Neural cell (in vitro differentiated cells): ENCODE measurements at regions not wholly inside any gene's neighbourhood (a gene's known extent, or its start where the extent isn't known, plus 50 kb on each side); places are given as distances from the start of the nearest gene placed in this dataset.

Experiments
- H2AFZ ChIP-seq: fragments of 200-600, 300-800 bp; sonication (generic), shearing (Covaris generic); 2 replicates; pipeline ENCODE4 v1.6.0; 2014; ENCODE audit warnings: low read depth, mild to moderate bottlenecking, antibody characterized with exemption, low read length, moderate library complexity
- H3F3A ChIP-seq: fragments of 200-600 bp; shearing (Covaris generic); 2 replicates; pipeline ENCODE4 v1.6.1; 2016; ENCODE audit warnings: mild to moderate bottlenecking, moderate library complexity, mixed read lengths, antibody characterized with exemption, low read length; ENCODE audit not compliant: insufficient read depth, poor library complexity, severe bottlenecking
- H3K27ac ChIP-seq: fragments of 200-600, 300-800 bp; sonication (generic), shearing (Covaris generic); 2 replicates; pipeline ENCODE4 v1.5.1; 2014; ENCODE audit warnings: mild to moderate bottlenecking, low read length, moderate library complexity
- H3K27me3 ChIP-seq: fragments of 300-800, 200-600 bp; sonication (generic), shearing (Covaris generic); 2 replicates; pipeline ENCODE4 v1.6.0; 2014; ENCODE audit warnings: mild to moderate bottlenecking, low read depth, low read length, moderate library complexity; ENCODE audit not compliant: insufficient read depth
- H3K36me3 ChIP-seq: fragments of 300-800, 200-600 bp; sonication (generic), shearing (Covaris generic); 2 replicates; pipeline ENCODE4 v1.5.1; 2014; ENCODE audit warnings: mild to moderate bottlenecking, antibody characterized with exemption, low read length, moderate library complexity; ENCODE audit not compliant: insufficient read depth
- H3K4me2 ChIP-seq: fragments of 300-800, 200-600 bp; sonication (generic), shearing (Covaris generic); 2 replicates; pipeline ENCODE4 v1.6.0; 2014; ENCODE audit warnings: mild to moderate bottlenecking, low read length
- H3K4me3 ChIP-seq: fragments of 300-800, 200-600 bp; sonication (generic), shearing (Covaris generic); 2 replicates; pipeline ENCODE4 v1.5.1; 2014; ENCODE audit warnings: mild to moderate bottlenecking, low read length, moderate library complexity
- H3K79me2 ChIP-seq: fragments of 200-600 bp; shearing (Covaris generic); replicated peaks from 2 replicates; pipeline ENCODE4 v1.6.0; 2014; ENCODE audit warnings: mild to moderate bottlenecking, low read length, moderate library complexity; ENCODE audit not compliant: insufficient read depth
- H3K9ac ChIP-seq: fragments of 300-800, 200-600 bp; sonication (generic), shearing (Covaris generic); 2 replicates; pipeline ENCODE4 v1.6.1; 2016; ENCODE audit warnings: mild to moderate bottlenecking, low read length, mixed read lengths
- H3K9me2 ChIP-seq: fragments of 200-600 bp; shearing (Covaris generic); 2 replicates; pipeline ENCODE4 v1.6.1; 2016; ENCODE audit warnings: mild to moderate bottlenecking, low read length, mixed read lengths; ENCODE audit not compliant: insufficient read depth
- H3K9me3 ChIP-seq: fragments of 200-600, 300-800 bp; sonication (generic), shearing (Covaris generic); 2 replicates; pipeline ENCODE4 v1.6.1; 2016; ENCODE audit warnings: mild to moderate bottlenecking, mixed run types, low read length, moderate library complexity, mixed read lengths
- H4K20me1 ChIP-seq: fragments of 200-600 bp; shearing (Covaris generic); 2 replicates; pipeline ENCODE4 v1.6.1; 2016; ENCODE audit warnings: mild to moderate bottlenecking, mixed run types; ENCODE audit not compliant: insufficient read depth
- EP300 ChIP-seq: fragments of 450-650 bp; conservative IDR thresholded peaks from 2 replicates; pipeline ENCODE4 v1.6.1; 2014; ENCODE audit warnings: antibody characterized with exemption, mild to moderate bottlenecking, moderate library complexity; ENCODE audit not compliant: poor library complexity, severe bottlenecking
- EZH2 ChIP-seq: fragments of 200-600, 300-800 bp; shearing (Covaris generic), sonication (generic); IDR thresholded peaks from 2 replicates; pipeline ENCODE4 v1.6.1; 2014; ENCODE audit warnings: antibody characterized with exemption, low read length, borderline replicate concordance, mild to moderate bottlenecking; ENCODE audit not compliant: insufficient read depth, poor library complexity, severe bottlenecking
- MXI1 ChIP-seq: fragments of 450-650 bp; conservative IDR thresholded peaks from 2 replicates; pipeline ENCODE4 v1.6.1; 2014; ENCODE audit warnings: antibody characterized with exemption, mild to moderate bottlenecking; ENCODE audit not compliant: poor library complexity, severe bottlenecking
- POLR2AphosphoS5 ChIP-seq: IDR thresholded peaks from 2 replicates; pipeline ENCODE4 v1.6.1; 2012
- RAD21 ChIP-seq: fragments of 450-650 bp; conservative IDR thresholded peaks from 2 replicates; pipeline ENCODE4 v1.6.1; 2014; ENCODE audit warnings: antibody characterized with exemption, mild to moderate bottlenecking, moderate library complexity
- SMC3 ChIP-seq: fragments of 450-650 bp; conservative IDR thresholded peaks from 2 replicates; pipeline ENCODE4 v1.6.1; 2014; ENCODE audit warnings: antibody characterized with exemption, mild to moderate bottlenecking, moderate library complexity; ENCODE audit not compliant: poor library complexity
- TAF1 ChIP-seq: IDR thresholded peaks from 2 replicates; pipeline ENCODE4 v1.6.1; 2012; ENCODE audit warnings: low read depth
- TF ChIP-seq, protein P1 (sequence below): IDR thresholded peaks from 2 replicates; pipeline ENCODE4 v1.6.1; 2012; ENCODE audit warnings: borderline replicate concordance
- TF ChIP-seq, protein P2 (sequence below): fragments of 450-650 bp; IDR thresholded peaks from 2 replicates; pipeline ENCODE4 v1.5.1; 2014; ENCODE audit warnings: antibody characterized with exemption, mild to moderate bottlenecking, moderate library complexity; ENCODE audit not compliant: poor library complexity, severe bottlenecking

DNA sequence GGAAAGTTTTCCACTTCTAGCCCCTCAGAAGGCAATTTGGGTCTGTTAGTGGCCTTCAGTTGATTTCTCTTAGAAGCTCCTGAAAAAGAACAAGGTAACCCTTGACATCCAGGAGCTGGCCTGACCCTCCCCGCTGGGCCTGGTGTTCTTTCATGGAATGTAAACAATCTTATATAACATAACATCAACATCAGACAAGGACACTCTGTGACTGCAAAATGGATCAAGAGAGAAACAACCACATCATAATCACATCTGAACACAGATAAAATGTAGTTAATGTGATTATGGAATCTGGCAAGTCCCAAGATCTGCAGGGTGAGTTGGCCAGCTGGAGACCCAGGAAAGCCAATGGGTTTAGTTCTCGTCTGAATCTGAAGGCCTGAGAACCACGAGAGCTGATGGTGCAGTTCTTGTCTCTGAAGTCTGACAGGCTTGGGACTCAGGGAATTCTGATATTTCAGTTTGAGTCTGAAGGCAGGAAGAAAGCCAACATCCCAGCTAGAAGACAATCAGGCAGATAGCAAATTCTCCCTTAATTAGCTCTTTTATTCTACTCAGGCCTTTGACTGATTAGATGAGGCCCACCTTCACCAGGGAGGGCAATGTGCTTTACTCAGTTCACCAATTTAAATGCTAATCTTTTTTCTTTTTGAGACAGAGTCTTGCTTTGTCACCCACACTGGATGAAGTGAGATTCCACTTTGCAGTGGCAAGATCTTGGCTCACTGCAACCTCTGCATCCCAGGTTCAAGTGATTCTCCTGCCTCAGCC is 91.4 kb upstream of the NAMPT start:
- H3K79me2 ChIP-seq = no peaks in the 10 kb centered on the region
- H3F3A ChIP-seq = no peaks in the 10 kb centered on the region
- no peaks in the 10 kb centered on the region for H4K20me1 ChIP-seq
- no peaks in the 10 kb centered on the region for H3K9me2 ChIP-seq
- TF ChIP-seq POLR2AphosphoS5 = no peak
- H3K9ac ChIP-seq = no peak overlapping the region
- H3K4me2 ChIP-seq = no peak overlapping the region
- no peak overlapping the region for H2AFZ ChIP-seq
- H3K36me3 ChIP-seq = no peaks in the 10 kb centered on the region
- H3K9me3 ChIP-seq = no peaks in the 10 kb centered on the region
- H3K27me3 ChIP-seq = no peaks in the 10 kb centered on the region
- H3K4me3 ChIP-seq = no peak overlapping the region
- H3K27ac ChIP-seq = no peak overlapping the region

DNA sequence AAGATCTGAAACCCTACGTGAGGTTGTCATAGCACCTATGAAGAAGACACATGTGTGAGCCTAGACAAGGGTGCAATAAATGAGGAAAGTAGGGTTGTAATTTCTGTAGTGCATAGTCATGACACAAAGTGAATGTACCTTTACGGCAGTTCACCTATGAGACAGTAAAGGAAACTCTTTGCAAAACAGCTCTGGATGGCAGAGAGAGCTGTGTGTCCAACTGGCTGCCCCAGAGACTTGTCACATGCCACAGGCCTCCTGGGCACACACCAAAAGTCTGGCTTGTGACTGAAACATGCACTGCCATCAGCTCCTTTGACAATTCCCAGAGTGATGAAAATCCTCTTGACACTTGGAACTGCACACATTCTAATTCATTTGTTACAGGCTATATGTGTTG is 90.7 kb upstream of the NAMPT start:
- Histone ChIP-seq H3K36me3 (no peaks in the 10 kb centered on the region), H3F3A (no peaks in the 10 kb centered on the region), H3K79me2 (no peaks in the 10 kb centered on the region), H3K9me3 (no peaks in the 10 kb centered on the region), H3K27me3 (no peaks in the 10 kb centered on the region), H4K20me1 (no peaks in the 10 kb centered on the region), H3K9ac (no peak overlapping the region), H3K4me3 (no peak overlapping the region), H3K27ac (no peak overlapping the region), H2AFZ (no peak overlapping the region), H3K9me2 (no peaks in the 10 kb centered on the region), H3K4me2 (no peak overlapping the region)
- TF ChIP-seq, protein P1, sequence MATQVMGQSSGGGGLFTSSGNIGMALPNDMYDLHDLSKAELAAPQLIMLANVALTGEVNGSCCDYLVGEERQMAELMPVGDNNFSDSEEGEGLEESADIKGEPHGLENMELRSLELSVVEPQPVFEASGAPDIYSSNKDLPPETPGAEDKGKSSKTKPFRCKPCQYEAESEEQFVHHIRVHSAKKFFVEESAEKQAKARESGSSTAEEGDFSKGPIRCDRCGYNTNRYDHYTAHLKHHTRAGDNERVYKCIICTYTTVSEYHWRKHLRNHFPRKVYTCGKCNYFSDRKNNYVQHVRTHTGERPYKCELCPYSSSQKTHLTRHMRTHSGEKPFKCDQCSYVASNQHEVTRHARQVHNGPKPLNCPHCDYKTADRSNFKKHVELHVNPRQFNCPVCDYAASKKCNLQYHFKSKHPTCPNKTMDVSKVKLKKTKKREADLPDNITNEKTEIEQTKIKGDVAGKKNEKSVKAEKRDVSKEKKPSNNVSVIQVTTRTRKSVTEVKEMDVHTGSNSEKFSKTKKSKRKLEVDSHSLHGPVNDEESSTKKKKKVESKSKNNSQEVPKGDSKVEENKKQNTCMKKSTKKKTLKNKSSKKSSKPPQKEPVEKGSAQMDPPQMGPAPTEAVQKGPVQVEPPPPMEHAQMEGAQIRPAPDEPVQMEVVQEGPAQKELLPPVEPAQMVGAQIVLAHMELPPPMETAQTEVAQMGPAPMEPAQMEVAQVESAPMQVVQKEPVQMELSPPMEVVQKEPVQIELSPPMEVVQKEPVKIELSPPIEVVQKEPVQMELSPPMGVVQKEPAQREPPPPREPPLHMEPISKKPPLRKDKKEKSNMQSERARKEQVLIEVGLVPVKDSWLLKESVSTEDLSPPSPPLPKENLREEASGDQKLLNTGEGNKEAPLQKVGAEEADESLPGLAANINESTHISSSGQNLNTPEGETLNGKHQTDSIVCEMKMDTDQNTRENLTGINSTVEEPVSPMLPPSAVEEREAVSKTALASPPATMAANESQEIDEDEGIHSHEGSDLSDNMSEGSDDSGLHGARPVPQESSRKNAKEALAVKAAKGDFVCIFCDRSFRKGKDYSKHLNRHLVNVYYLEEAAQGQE = no peak
- TF ChIP-seq TAF1 (no peak), POLR2AphosphoS5 (no peak), RAD21 (no peak), EZH2 (no peak)

DNA sequence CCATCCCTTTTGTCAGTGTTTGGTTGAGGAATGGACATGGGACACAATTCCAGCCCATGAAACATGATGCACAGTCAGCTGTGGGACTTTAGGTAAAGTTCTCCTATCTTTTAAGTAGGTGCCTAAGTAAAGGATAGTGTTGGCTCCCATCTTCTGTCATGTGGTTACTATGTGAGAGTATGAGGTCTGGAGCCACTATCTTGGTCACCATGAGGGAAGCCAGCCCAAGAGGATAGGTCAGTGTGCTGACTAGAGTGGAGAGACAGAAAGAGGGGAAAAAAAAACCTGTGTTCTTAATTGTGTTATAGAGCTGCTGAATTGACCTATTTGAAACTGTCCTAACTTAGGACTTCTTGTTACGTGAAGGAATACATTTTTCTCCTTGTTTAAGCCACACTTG is 89.7 kb upstream of the NAMPT start:
- H3K27me3 ChIP-seq = no peaks in the 10 kb centered on the region
- TF ChIP-seq, protein P1 = no peak
- TF ChIP-seq TAF1 (no peak), EP300 (no peak), EZH2 (no peak), MXI1 (no peak), RAD21 (no peak), POLR2AphosphoS5 (no peak), SMC3 (no peak)
- TF ChIP-seq, protein P2, sequence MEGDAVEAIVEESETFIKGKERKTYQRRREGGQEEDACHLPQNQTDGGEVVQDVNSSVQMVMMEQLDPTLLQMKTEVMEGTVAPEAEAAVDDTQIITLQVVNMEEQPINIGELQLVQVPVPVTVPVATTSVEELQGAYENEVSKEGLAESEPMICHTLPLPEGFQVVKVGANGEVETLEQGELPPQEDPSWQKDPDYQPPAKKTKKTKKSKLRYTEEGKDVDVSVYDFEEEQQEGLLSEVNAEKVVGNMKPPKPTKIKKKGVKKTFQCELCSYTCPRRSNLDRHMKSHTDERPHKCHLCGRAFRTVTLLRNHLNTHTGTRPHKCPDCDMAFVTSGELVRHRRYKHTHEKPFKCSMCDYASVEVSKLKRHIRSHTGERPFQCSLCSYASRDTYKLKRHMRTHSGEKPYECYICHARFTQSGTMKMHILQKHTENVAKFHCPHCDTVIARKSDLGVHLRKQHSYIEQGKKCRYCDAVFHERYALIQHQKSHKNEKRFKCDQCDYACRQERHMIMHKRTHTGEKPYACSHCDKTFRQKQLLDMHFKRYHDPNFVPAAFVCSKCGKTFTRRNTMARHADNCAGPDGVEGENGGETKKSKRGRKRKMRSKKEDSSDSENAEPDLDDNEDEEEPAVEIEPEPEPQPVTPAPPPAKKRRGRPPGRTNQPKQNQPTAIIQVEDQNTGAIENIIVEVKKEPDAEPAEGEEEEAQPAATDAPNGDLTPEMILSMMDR = no peak
- H3K4me3 ChIP-seq = no peak overlapping the region
- H2AFZ ChIP-seq = no peak overlapping the region
- no peak overlapping the region for H3K9ac ChIP-seq
- no peaks in the 10 kb centered on the region for H4K20me1 ChIP-seq
- no peaks in the 10 kb centered on the region for H3K79me2 ChIP-seq
- no peaks in the 10 kb centered on the region for H3K9me3 ChIP-seq
- no peaks in the 10 kb centered on the region for H3K36me3 ChIP-seq
- H3K9me2 ChIP-seq = no peaks in the 10 kb centered on the region
- H3F3A ChIP-seq = no peaks in the 10 kb centered on the region
- H3K27ac ChIP-seq = no peak overlapping the region
- no peak overlapping the region for H3K4me2 ChIP-seq
